ENCODE measurements at regions not wholly inside any gene's neighbourhood (a gene's known extent, or its start where the extent isn't known, plus 50 kb on each side); places are given as distances from the start of the nearest gene placed in this dataset.
"Not testable (repeated sequence)": the region's sequence is repeated elsewhere in the genome, so short reads cannot be mapped to it uniquely, and the experiment has no call there.

DNA sequence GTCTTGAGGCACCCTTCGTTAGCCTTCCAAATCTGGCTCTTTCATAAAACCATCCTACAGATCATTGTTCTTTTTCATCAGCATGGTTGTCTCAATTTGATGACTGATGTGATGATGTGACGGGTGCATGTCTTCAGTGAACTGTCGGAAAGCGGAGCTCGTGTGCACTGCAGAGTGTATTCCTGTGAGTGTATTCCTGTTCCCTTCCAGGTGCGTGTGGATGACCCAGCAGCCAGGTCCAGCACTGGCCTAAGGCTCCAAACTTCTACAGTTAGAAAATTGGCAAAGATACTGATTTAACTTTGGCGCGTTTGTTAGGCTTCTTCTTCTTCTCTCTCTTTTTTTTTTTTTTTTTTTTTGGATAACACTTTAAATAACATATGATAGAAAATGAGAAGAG, 314.8 kb upstream of the SPATA31A3 start:
- TF ChIP-seq, protein P1, sequence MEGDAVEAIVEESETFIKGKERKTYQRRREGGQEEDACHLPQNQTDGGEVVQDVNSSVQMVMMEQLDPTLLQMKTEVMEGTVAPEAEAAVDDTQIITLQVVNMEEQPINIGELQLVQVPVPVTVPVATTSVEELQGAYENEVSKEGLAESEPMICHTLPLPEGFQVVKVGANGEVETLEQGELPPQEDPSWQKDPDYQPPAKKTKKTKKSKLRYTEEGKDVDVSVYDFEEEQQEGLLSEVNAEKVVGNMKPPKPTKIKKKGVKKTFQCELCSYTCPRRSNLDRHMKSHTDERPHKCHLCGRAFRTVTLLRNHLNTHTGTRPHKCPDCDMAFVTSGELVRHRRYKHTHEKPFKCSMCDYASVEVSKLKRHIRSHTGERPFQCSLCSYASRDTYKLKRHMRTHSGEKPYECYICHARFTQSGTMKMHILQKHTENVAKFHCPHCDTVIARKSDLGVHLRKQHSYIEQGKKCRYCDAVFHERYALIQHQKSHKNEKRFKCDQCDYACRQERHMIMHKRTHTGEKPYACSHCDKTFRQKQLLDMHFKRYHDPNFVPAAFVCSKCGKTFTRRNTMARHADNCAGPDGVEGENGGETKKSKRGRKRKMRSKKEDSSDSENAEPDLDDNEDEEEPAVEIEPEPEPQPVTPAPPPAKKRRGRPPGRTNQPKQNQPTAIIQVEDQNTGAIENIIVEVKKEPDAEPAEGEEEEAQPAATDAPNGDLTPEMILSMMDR (IDR thresholded peaks at IDR 0.05): not testable (repeated sequence)
- TF ChIP-seq POLR2A (IDR thresholded peaks at IDR 0.05): not testable (repeated sequence)

All from uterus (tissue), 2 donors.